Thymus (tissue), 11 donors: ENCODE measurements at regions not wholly inside any gene's neighbourhood (a gene's known extent, or its start where the extent isn't known, plus 50 kb on each side); places are given as distances from the start of the nearest gene placed in this dataset.

ENCODE experiments used
- DNase-seq, 9 donors: peaks; one replicate each; pipeline ENCODE4 v3.0.0-alpha.2; 2013; ENCODE audit warnings: low spot score in 9 of 9, low read depth in 6 of 9, missing footprints in 1 of 9
- H3K27ac ChIP-seq, 2 donors: one replicate each; pipeline ENCODE4 v1.5.1; 2013; ENCODE audit warnings: control low read depth in 1 of 2, low read depth in 1 of 2, low read length in 1 of 2, mild to moderate bottlenecking in 1 of 2, moderate library complexity in 1 of 2
- H3K27me3 ChIP-seq, 2 donors: one replicate each; pipeline ENCODE4 v1.5.1; 2013; ENCODE audit warnings: low read length in 1 of 2; ENCODE audit not compliant: control insufficient read depth in 2 of 2, insufficient read depth in 1 of 2
- H3K36me3 ChIP-seq, 2 donors: one replicate each; pipeline ENCODE4 v1.5.1; 2013; ENCODE audit warnings: low read length in 1 of 2, mild to moderate bottlenecking in 1 of 2, moderate library complexity in 1 of 2; ENCODE audit not compliant: control insufficient read depth in 2 of 2, insufficient read depth in 2 of 2
- H3K4me1 ChIP-seq, 2 donors: one replicate each; pipeline ENCODE4 v1.5.1; 2013; ENCODE audit warnings: low read length in 2 of 2; ENCODE audit not compliant: control insufficient read depth in 2 of 2, insufficient read depth in 2 of 2
- H3K4me3 ChIP-seq, 2 donors: one replicate each; pipeline ENCODE4 v1.5.1; 2013; ENCODE audit warnings: low read length in 2 of 2, control low read depth in 1 of 2, mild to moderate bottlenecking in 1 of 2
- H3K9me3 ChIP-seq, 2 donors: one replicate each; pipeline ENCODE4 v1.5.1; 2013; ENCODE audit warnings: low read length in 1 of 2, mild to moderate bottlenecking in 1 of 2; ENCODE audit not compliant: control insufficient read depth in 2 of 2, insufficient read depth in 1 of 2
- WGBS: extraction: QIAGEN DNeasy Blood & Tissue Kit; methylation state at CpG from one replicate; pipeline ENCODE4 v1.1.7; 2013; 5-methylcytosine and 5-hydroxymethylcytosine counted together
- donor health status: healthy.

GRCh38 chr19:31018936-31019335 is 330.3 kb downstream of the TSHZ3 start:
- H3K9me3 ChIP-seq: no peaks in the 10 kb centered on the region
- H3K27me3 ChIP-seq: no peaks in the 10 kb centered on the region
- 94% methylated on average over 5 of the region's 5 CpGs for WGBS
- H3K27ac ChIP-seq: no peak overlapping the region
- no peaks in the 10 kb centered on the region for H3K36me3 ChIP-seq
- DNase-seq: no peak
- no peaks in the 10 kb centered on the region for H3K4me1 ChIP-seq
- no peak overlapping the region for H3K4me3 ChIP-seq

- no peaks in the 10 kb centered on the region for H3K36me3 ChIP-seq
- H3K27ac ChIP-seq: no peak overlapping the region
- H3K9me3 ChIP-seq: no peaks in the 10 kb centered on the region
- 13% methylated on average over 4 of the region's 4 CpGs for WGBS
- H3K4me3 ChIP-seq: no peak overlapping the region
- no peaks in the 10 kb centered on the region for H3K4me1 ChIP-seq
- H3K27me3 ChIP-seq: no peaks in the 10 kb centered on the region
- no peak for DNase-seq
Measured at GRCh38 chr19:31015778-31016177, 333.5 kb downstream of the TSHZ3 start.

- H3K9me3 ChIP-seq: no peaks in the 10 kb centered on the region
- no peak overlapping the region for H3K4me3 ChIP-seq
- H3K36me3 ChIP-seq: no peaks in the 10 kb centered on the region
- H3K4me1 ChIP-seq: no peaks in the 10 kb centered on the region
- H3K27me3 ChIP-seq: no peaks in the 10 kb centered on the region
- no peak for DNase-seq
- no peak overlapping the region for H3K27ac ChIP-seq
Measured at GRCh38 chr19:31014668-31015067, 334.6 kb downstream of the TSHZ3 start.

- Histone ChIP-seq H3K36me3 (no peaks in the 10 kb centered on the region), H3K27ac (no peak overlapping the region), H3K4me3 (no peak overlapping the region), H3K27me3 (no peaks in the 10 kb centered on the region), H3K4me1 (no peaks in the 10 kb centered on the region), H3K9me3 (no peaks in the 10 kb centered on the region)
- 82% methylated on average over 5 of the region's 5 CpGs for whole genome bisulfite sequencing
- no peak for DNase-seq
Measured at GRCh38 chr19:31013384-31014020, 335.7 kb downstream of the TSHZ3 start.

- H3K9me3 ChIP-seq: no peaks in the 10 kb centered on the region
- H3K27ac ChIP-seq: no peak overlapping the region
- H3K4me3 ChIP-seq: no peak overlapping the region
- no peak for DNase-seq
- H3K27me3 ChIP-seq: no peaks in the 10 kb centered on the region
- WGBS: 84% methylated on average over 12 of the region's 12 CpGs
- H3K36me3 ChIP-seq: no peaks in the 10 kb centered on the region
- H3K4me1 ChIP-seq: no peaks in the 10 kb centered on the region
Measured at GRCh38 chr19:31002518-31003244, 346.6 kb downstream of the TSHZ3 start.

GRCh38 chr19:31001991-31002390 is 347.2 kb downstream of the TSHZ3 start:
- 90% methylated on average over 11 of the region's 11 CpGs for WGBS
- Histone ChIP-seq H3K4me3 (no peak overlapping the region), H3K4me1 (no peaks in the 10 kb centered on the region), H3K27ac (no peak overlapping the region), H3K36me3 (no peaks in the 10 kb centered on the region), H3K9me3 (no peaks in the 10 kb centered on the region), H3K27me3 (no peaks in the 10 kb centered on the region)
- DNase-seq: no peak

- no peaks in the 10 kb centered on the region for H3K4me1 ChIP-seq
- H3K36me3 ChIP-seq: no peaks in the 10 kb centered on the region
- no peak overlapping the region for H3K4me3 ChIP-seq
- H3K27me3 ChIP-seq: no peaks in the 10 kb centered on the region
- DNase-seq: no peak
- no peaks in the 10 kb centered on the region for H3K9me3 ChIP-seq
- H3K27ac ChIP-seq: no peak overlapping the region
- 81% methylated on average over 2 of the region's 2 CpGs for WGBS
Measured at GRCh38 chr19:31000913-31001312, 348.3 kb downstream of the TSHZ3 start.

GRCh38 chr19:30999726-31000125 is 349.5 kb downstream of the TSHZ3 start:
- 91% methylated on average over 2 of the region's 2 CpGs for WGBS
- Histone ChIP-seq H3K4me1 (no peaks in the 10 kb centered on the region), H3K36me3 (no peaks in the 10 kb centered on the region), H3K27me3 (no peaks in the 10 kb centered on the region), H3K9me3 (no peaks in the 10 kb centered on the region), H3K27ac (no peak overlapping the region), H3K4me3 (no peak overlapping the region)
- no peak for DNase-seq

- 66% methylated on average over 4 of the region's 4 CpGs for WGBS
- H3K27me3 ChIP-seq: no peaks in the 10 kb centered on the region
- no peak overlapping the region for H3K4me3 ChIP-seq
Measured at GRCh38 chr19:30997222-30997621, 352.0 kb downstream of the TSHZ3 start.

More at GRCh38 chr19:30997222-30997621, 352.0 kb downstream of the TSHZ3 start:
- DNase-seq: no peak
- no peak overlapping the region for H3K27ac ChIP-seq
- no peaks in the 10 kb centered on the region for H3K36me3 ChIP-seq
- H3K9me3 ChIP-seq: no peaks in the 10 kb centered on the region
- no peaks in the 10 kb centered on the region for H3K4me1 ChIP-seq
